ENCODE measurements at regions not wholly inside any gene's neighbourhood (a gene's known extent, or its start where the extent isn't known, plus 50 kb on each side); places are given as distances from the start of the nearest gene placed in this dataset.

DNA sequence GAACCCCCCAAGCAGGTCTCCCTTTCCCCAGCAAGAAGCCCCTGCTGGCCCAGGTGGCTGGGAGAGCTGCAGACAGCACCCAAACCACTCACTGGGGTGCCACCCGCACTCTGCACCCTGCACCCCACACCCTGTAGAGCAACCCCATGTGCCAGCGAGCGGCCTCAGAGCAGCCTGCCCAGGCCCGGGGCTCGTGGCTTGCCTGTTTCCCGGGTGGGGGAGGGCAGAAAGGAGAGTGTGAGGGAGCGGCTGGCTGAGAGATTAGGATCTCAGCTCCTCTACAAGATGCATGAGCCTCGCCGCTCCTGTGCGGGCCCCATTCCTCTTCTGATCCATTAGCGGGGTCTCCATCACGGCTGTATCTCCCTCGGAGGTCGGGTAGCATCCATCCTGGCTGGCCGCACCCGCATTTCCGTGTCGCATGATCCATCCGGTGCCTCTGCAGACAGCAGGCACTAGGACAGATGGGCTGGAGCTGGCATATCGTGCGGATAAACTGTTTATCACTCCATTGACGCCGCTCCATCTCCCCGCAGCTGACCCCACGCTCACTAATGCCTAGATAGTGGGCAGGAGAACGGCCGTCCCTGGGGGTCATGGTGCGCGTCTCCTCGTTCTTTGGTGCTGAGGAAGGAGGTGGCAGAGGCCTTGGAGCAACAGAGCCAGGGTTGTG lies 54.4 kb downstream of the MRPL36 start:
- TF ChIP-seq, protein P1, sequence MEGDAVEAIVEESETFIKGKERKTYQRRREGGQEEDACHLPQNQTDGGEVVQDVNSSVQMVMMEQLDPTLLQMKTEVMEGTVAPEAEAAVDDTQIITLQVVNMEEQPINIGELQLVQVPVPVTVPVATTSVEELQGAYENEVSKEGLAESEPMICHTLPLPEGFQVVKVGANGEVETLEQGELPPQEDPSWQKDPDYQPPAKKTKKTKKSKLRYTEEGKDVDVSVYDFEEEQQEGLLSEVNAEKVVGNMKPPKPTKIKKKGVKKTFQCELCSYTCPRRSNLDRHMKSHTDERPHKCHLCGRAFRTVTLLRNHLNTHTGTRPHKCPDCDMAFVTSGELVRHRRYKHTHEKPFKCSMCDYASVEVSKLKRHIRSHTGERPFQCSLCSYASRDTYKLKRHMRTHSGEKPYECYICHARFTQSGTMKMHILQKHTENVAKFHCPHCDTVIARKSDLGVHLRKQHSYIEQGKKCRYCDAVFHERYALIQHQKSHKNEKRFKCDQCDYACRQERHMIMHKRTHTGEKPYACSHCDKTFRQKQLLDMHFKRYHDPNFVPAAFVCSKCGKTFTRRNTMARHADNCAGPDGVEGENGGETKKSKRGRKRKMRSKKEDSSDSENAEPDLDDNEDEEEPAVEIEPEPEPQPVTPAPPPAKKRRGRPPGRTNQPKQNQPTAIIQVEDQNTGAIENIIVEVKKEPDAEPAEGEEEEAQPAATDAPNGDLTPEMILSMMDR (IDR thresholded peaks at IDR 0.05), result no peak
- H3K36me3 Mint-ChIP-seq (ENCODE audit: low read depth), result peaks cover 2% of the 10 kb centered on the region
- POLR2A ChIA-PET, result no interaction called here
- intact Hi-C loops (cut with micrococcal nuclease), result no loop called here
- DNase-seq (no peak), ATAC-seq (no peak)
- CTCF ChIA-PET, result no interaction called here
- H3K27me3 Mint-ChIP-seq, result peaks cover 9% of the 10 kb centered on the region
- peaks cover 4% of the 10 kb centered on the region for H3K9me3 Mint-ChIP-seq
- no peak overlapping the region for H3K4me3 Mint-ChIP-seq
- no peak overlapping the region for H3K27ac Mint-ChIP-seq
- no peaks in the 10 kb centered on the region for H3K4me1 Mint-ChIP-seq (ENCODE audit: low read depth)

DNA sequence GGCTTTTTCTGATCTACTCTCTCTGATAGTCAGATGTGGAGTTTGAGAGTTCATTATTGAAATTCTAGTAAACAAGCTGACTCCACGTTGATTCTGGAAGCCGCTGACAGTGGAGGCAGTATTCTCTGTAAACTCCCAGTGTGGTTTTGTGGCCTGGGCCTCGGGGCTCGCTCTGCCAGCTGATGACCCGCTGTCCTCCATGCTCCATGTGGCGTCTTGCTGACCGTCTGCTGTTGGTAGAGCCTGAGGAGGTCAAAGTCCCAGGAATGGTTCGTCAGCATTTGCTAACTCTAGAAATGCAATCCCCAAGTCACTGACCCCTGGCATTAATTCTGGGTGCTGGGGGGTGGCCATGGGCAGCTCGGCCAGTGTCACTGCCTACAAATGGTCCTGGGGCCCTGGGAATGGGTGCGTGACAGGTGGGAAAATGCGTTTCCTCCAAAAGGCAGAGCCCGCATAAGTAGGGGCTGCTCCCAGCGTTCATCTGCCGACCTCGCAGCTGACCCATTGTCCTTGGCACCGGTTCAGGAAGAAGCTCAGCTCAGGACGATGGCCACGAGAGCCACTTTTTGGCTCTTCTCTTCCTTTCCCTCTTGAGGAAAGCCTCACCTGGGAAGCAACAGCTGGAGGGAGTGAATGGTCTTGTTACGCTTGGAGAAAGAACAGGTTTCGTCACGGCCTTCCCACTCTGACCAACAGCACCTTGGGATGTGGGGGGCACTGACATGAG lies 55.1 kb downstream of the MRPL36 start:
- ChIA-PET POLR2A (no interaction called here), CTCF (no interaction called here)
- intact Hi-C loops (cut with micrococcal nuclease), result no loop called here
- DNase-seq (no peak), ATAC-seq (no peak)
- H3K36me3 Mint-ChIP-seq (ENCODE audit: low read depth), result peaks cover 2% of the 10 kb centered on the region
- H3K4me1 Mint-ChIP-seq (ENCODE audit: low read depth), result no peaks in the 10 kb centered on the region
- no peak overlapping the region for H3K27ac Mint-ChIP-seq
- peaks cover 6% of the 10 kb centered on the region for H3K9me3 Mint-ChIP-seq
- H3K27me3 Mint-ChIP-seq, result peaks cover 9% of the 10 kb centered on the region
- TF ChIP-seq, protein P1 (IDR thresholded peaks at IDR 0.05), result no peak
- no peak overlapping the region for H3K4me3 Mint-ChIP-seq

DNA sequence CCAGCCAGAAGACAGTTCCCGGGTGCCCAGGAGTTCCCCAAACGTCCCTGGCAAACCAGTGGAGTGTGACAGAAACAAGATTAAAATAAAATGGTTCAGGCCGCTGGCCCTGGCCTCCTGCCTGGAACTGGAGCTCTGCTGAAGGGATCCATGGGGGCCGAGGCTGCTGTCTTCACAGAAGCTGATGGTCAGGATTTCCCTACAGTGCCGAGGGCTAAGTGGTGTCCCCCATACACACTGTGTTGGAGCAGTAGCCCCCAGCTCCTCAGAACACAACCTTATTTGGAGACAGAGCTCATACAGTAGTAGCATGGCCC lies 55.9 kb downstream of the MRPL36 start:
- Mint-ChIP-seq H3K36me3 (ENCODE audit: low read depth) (peaks cover 2% of the 10 kb centered on the region), H3K4me1 (ENCODE audit: low read depth) (no peaks in the 10 kb centered on the region), H3K27ac (no peak overlapping the region), H3K4me3 (no peak overlapping the region), H3K9me3 (peaks cover 6% of the 10 kb centered on the region), H3K27me3 (peaks cover 10% of the 10 kb centered on the region)
- ATAC-seq (no peak), DNase-seq (no peak)
- intact Hi-C loops (cut with micrococcal nuclease), result no loop called here
- POLR2A ChIA-PET, result no interaction called here
- TF ChIP-seq, protein P1 (IDR thresholded peaks at IDR 0.05), result no peak
- CTCF ChIA-PET, result no interaction called here

DNA sequence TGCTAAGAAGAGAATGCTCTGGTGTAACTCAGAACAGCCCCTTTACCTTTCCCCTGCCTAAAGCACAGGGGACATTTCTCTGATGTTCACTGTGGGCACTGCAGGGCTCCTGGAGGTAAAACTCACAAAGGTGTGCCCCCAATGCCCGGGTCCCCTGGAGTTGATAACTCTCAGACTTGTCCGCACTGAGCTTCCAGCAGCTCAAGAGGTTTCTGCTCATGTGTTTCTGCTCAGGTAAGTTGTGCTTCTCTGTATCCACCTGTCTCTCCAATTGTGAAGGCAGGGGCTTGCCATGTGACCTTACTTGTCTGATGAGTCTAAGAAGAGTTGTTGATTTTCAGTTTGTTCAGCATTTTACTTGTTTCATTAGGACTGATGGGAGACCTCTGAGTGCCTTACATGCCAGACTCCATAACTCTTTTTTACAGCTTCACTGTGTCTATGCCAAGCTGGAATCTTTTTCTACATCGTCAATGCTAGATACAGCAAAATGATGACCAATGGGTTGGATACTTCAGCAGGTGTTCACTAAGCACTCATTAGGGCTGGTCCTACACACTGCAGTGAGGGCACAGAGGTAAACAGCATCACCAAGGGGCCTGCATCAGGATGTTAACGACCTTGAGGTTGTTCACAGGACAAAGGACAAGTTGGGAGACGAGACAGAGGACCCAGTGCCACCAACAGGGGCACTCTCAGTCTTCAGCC lies 56.4 kb downstream of the MRPL36 start:
- H3K27ac Mint-ChIP-seq, result no peak overlapping the region
- peaks cover 6% of the 10 kb centered on the region for H3K9me3 Mint-ChIP-seq
- CTCF ChIA-PET, result no interaction called here
- H3K4me1 Mint-ChIP-seq (ENCODE audit: low read depth), result no peaks in the 10 kb centered on the region
- peaks cover 11% of the 10 kb centered on the region for H3K27me3 Mint-ChIP-seq
- H3K36me3 Mint-ChIP-seq (ENCODE audit: low read depth), result peaks cover 2% of the 10 kb centered on the region
- no peak overlapping the region for H3K4me3 Mint-ChIP-seq
- TF ChIP-seq, protein P1 (IDR thresholded peaks at IDR 0.05), result no peak
- DNase-seq, result no peak
- intact Hi-C loops (cut with micrococcal nuclease), result no loop called here
- POLR2A ChIA-PET, result no interaction called here
- ATAC-seq, result no peak
